ENCODE measurements at regions not wholly inside any gene's neighbourhood (a gene's known extent, or its start where the extent isn't known, plus 50 kb on each side); places are given as distances from the start of the nearest gene placed in this dataset.

- Histone ChIP-seq H3K4me3 (ENCODE audit: low read depth, low read length) (no peak overlapping the region), H3K27ac (no peak overlapping the region), H3K36me3 (replicated peaks) (no peaks in the 10 kb centered on the region), H3K27me3 (replicated peaks) (no peaks in the 10 kb centered on the region)
- no peak for DNase-seq
- TF ChIP-seq CTCF (IDR thresholded peaks at IDR 0.05; ENCODE audit: low read depth, low read length, missing control alignments), result no peak
- in situ Hi-C loops (cut with HindIII; ENCODE audit: low pct_ligation_motif_present, low sequenced_read_pairs), result no loop called here
Observed at GRCh38 chr21:16992448-16992847, 520.4 kb upstream of the CXADR start.

- no peak for TF ChIP-seq CTCF (IDR thresholded peaks at IDR 0.05; ENCODE audit: low read depth, low read length, missing control alignments)
Observed at GRCh38 chr21:16993416-16994038, 519.3 kb upstream of the CXADR start.

GRCh38 chr21:17002594-17003257 lies 510.1 kb upstream of the CXADR start:
- Histone ChIP-seq H3K36me3 (replicated peaks) (no peaks in the 10 kb centered on the region), H3K4me3 (ENCODE audit: low read depth, low read length) (no peak overlapping the region), H3K27ac (peak overlapping the region; percentile 66), H3K27me3 (replicated peaks) (no peaks in the 10 kb centered on the region)
- DNase-seq, result peak; percentile 0
- in situ Hi-C loops (cut with HindIII; ENCODE audit: low pct_ligation_motif_present, low sequenced_read_pairs), result no loop called here
- no peak for TF ChIP-seq CTCF (IDR thresholded peaks at IDR 0.05; ENCODE audit: low read depth, low read length, missing control alignments)

More at GRCh38 chr21:16993416-16994038, 519.3 kb upstream of the CXADR start:
- no peak overlapping the region for H3K27ac ChIP-seq
- no peak for DNase-seq
- H3K27me3 ChIP-seq (replicated peaks), result no peaks in the 10 kb centered on the region
- H3K36me3 ChIP-seq (replicated peaks), result no peaks in the 10 kb centered on the region
- H3K4me3 ChIP-seq (ENCODE audit: low read depth, low read length), result no peak overlapping the region
- in situ Hi-C loops (cut with HindIII; ENCODE audit: low pct_ligation_motif_present, low sequenced_read_pairs), result no loop called here

GRCh38 chr21:17003258-17003615 lies 509.6 kb upstream of the CXADR start:
- no peak overlapping the region for H3K4me3 ChIP-seq (ENCODE audit: low read depth, low read length)
- no peaks in the 10 kb centered on the region for H3K36me3 ChIP-seq (replicated peaks)
- peak overlapping the region; percentile 66 for H3K27ac ChIP-seq
- in situ Hi-C loops (cut with HindIII; ENCODE audit: low pct_ligation_motif_present, low sequenced_read_pairs), result no loop called here
- no peak for TF ChIP-seq CTCF (IDR thresholded peaks at IDR 0.05; ENCODE audit: low read depth, low read length, missing control alignments)
- peak; percentile 14 for DNase-seq
- no peaks in the 10 kb centered on the region for H3K27me3 ChIP-seq (replicated peaks)

GRCh38 chr21:17003763-17004373 lies 509.0 kb upstream of the CXADR start:
- peak; percentile 1 for DNase-seq
- no peaks in the 10 kb centered on the region for H3K27me3 ChIP-seq (replicated peaks)
- peak overlapping the region; percentile 66 for H3K27ac ChIP-seq
- H3K36me3 ChIP-seq (replicated peaks), result no peaks in the 10 kb centered on the region
- peak overlapping the region; percentile 13 for H3K4me3 ChIP-seq (ENCODE audit: low read depth, low read length)
- in situ Hi-C loops (cut with HindIII; ENCODE audit: low pct_ligation_motif_present, low sequenced_read_pairs), result no loop called here
- TF ChIP-seq CTCF (IDR thresholded peaks at IDR 0.05; ENCODE audit: low read depth, low read length, missing control alignments), result no peak
